Fibroblast of villous mesenchyme (primary cell): ENCODE measurements at regions not wholly inside any gene's neighbourhood (a gene's known extent, or its start where the extent isn't known, plus 50 kb on each side); places are given as distances from the start of the nearest gene placed in this dataset.

Source experiments
- DNase-seq: peaks from one replicate; pipeline ENCODE4 v3.0.0-alpha.2; 2010; ENCODE audit warnings: low read depth
- H3K4me3 ChIP-seq: 2 replicates; pipeline ENCODE4 v1.5.1; 2011; ENCODE audit warnings: low read depth, mild to moderate bottlenecking, low read length
- CTCF ChIP-seq: IDR thresholded peaks from 2 replicates; pipeline ENCODE4 v1.5.1; 2012; ENCODE audit warnings: low read depth, mild to moderate bottlenecking, low read length; ENCODE audit not compliant: insufficient read depth

GRCh38 chr3:6512172-6512800, 348.6 kb upstream of the GRM7 start:
- no peak for TF ChIP-seq CTCF
- DNase-seq = no peak
- no peak overlapping the region for H3K4me3 ChIP-seq

GRCh38 chr3:6516143-6516542, 344.8 kb upstream of the GRM7 start:
- TF ChIP-seq CTCF = no peak
- DNase-seq = no peak
- H3K4me3 ChIP-seq = no peak overlapping the region

- no peak for DNase-seq
- H3K4me3 ChIP-seq = no peak overlapping the region
- TF ChIP-seq CTCF = no peak
These were observed 344.2 kb upstream of the GRM7 start for GRCh38 chr3:6516694-6517093.

- no peak for DNase-seq
- no peak for TF ChIP-seq CTCF
- no peak overlapping the region for H3K4me3 ChIP-seq
These were observed 342.1 kb upstream of the GRM7 start for GRCh38 chr3:6518709-6519345.

- no peak overlapping the region for H3K4me3 ChIP-seq
- TF ChIP-seq CTCF = no peak
- DNase-seq = no peak
These were observed 339.4 kb upstream of the GRM7 start for GRCh38 chr3:6521369-6522113.

GRCh38 chr3:6522191-6522590, 338.7 kb upstream of the GRM7 start:
- no peak for TF ChIP-seq CTCF
- no peak for DNase-seq
- no peak overlapping the region for H3K4me3 ChIP-seq
